Right lobe of liver (tissue), 6 donors: ENCODE measurements at regions not wholly inside any gene's neighbourhood (a gene's known extent, or its start where the extent isn't known, plus 50 kb on each side); places are given as distances from the start of the nearest gene placed in this dataset.
A peak's percentile ranks its signal among the peaks of the same experiment; 100 is the strongest.

Experiments used
- ATAC-seq, 4 donors: fragments of 200-7000 bp; cut with Tn5 transposase; one replicate each; pipeline ENCODE4 v1.9.1; 2020; ENCODE audit warnings: mild to moderate bottlenecking in 4 of 4, moderate library complexity in 4 of 4
- DNase-seq, 3 donors: peaks; one replicate each; pipeline ENCODE4 v3.0.0-alpha.2; 2020
- H3K27ac ChIP-seq, 3 donors: fragments of 200-600 bp; one replicate each; pipeline ENCODE4 v1.8.0; 2022
- H3K27me3 ChIP-seq, 2 donors: fragments of 200-600 bp; one replicate each; pipeline ENCODE4 v1.8.0; 2022
- H3K36me3 ChIP-seq, 4 donors: fragments of 200-600 bp; sonication (generic) in 1 of 4; one replicate each; pipeline versions ENCODE4 v1.5.1 to v1.8.0; 2017 to 2022; ENCODE audit warnings: control low read depth in 1 of 4
- H3K4me1 ChIP-seq, 4 donors: fragments of 200-600 bp; sonication (generic) in 1 of 4; one replicate each; pipeline versions ENCODE4 v1.5.1 to v1.8.0; 2017 to 2022; ENCODE audit warnings: control low read depth in 1 of 4
- H3K4me3 ChIP-seq, 3 donors: fragments of 200-600 bp; one replicate each; pipeline ENCODE4 v1.8.0; 2022
- H3K9me3 ChIP-seq, 4 donors: fragments of 200-600 bp; sonication (generic) in 1 of 4; one replicate each; pipeline versions ENCODE4 v1.5.1 to v1.8.0; 2017 to 2022; ENCODE audit warnings: control low read depth in 1 of 4
- CTCF ChIP-seq, 4 donors: fragments of 200-600 bp in 3 of 4; fragments of 450-650 bp in 1 of 4; IDR thresholded peaks; one replicate each; pipeline versions ENCODE4 v1.5.1 to v1.8.0; 2016 to 2022; ENCODE audit warnings: antibody characterized with exemption in 4 of 4, mild to moderate bottlenecking in 2 of 4
- POLR2A ChIP-seq: fragments of 450-650 bp; IDR thresholded peaks from one replicate; pipeline ENCODE4 v1.6.1; 2017; ENCODE audit warnings: antibody characterized with exemption, mild to moderate bottlenecking
- WGBS: methylation state at CpG from one replicate; pipeline ENCODE4 v1.1.6; 2018; ENCODE audit warnings: low coverage, low lambda C conversion rate; ENCODE audit not compliant: insufficient coverage; ENCODE audit errors: missing lambda C conversion rate; 5-methylcytosine and 5-hydroxymethylcytosine counted together
- intact Hi-C, 2 donors: fragments of 100-400 bp; cut with DNase I; formaldehyde crosslinking; loops; one replicate each; pipeline versions ENCODE4 v1.11.2 to v1.14.1; 2022
- donor health status: DM: no; HTN: yes; CAD: no.
- donor health status: DM: no; HTN: no; CAD: no.
- donor health status: DM: no; HTN: no; CAD: no.
- donor health status: DM: no; HTN: yes; CAD: no.
- donor health status: DM: no; HTN: yes; CAD: no.

- Histone ChIP-seq H3K4me3 (no peak overlapping the region), H3K36me3 (no peaks in the 10 kb centered on the region), H3K9me3 (no peaks in the 10 kb centered on the region), H3K27ac (no peak overlapping the region), H3K4me1 (no peaks in the 10 kb centered on the region), H3K27me3 (no peaks in the 10 kb centered on the region)
- 53% methylated on average over 2 of the region's 2 CpGs for WGBS
- intact Hi-C loops, result no loop called here
- no peak for DNase-seq
- no peak for TF ChIP-seq POLR2A
- no peak for TF ChIP-seq CTCF (IDR thresholded peaks at IDR 0.05)
- ATAC-seq, result no peak
Measured at GRCh38 chr7:46625032-46625431, 704.0 kb upstream of the IGFBP3 start.

GRCh38 chr7:46622251-46622650, 701.2 kb upstream of the IGFBP3 start:
- Histone ChIP-seq H3K4me3 (no peak overlapping the region), H3K27me3 (no peaks in the 10 kb centered on the region), H3K9me3 (no peaks in the 10 kb centered on the region), H3K36me3 (no peaks in the 10 kb centered on the region), H3K27ac (no peak overlapping the region), H3K4me1 (no peaks in the 10 kb centered on the region)
- WGBS, result 83% methylated on average over 2 of the region's 2 CpGs
- intact Hi-C loops, result no loop called here
- ATAC-seq (no peak), DNase-seq (no peak)
- TF ChIP-seq CTCF (IDR thresholded peaks at IDR 0.05), result no peak
- TF ChIP-seq POLR2A, result no peak

- Histone ChIP-seq H3K9me3 (no peaks in the 10 kb centered on the region), H3K36me3 (no peaks in the 10 kb centered on the region), H3K4me1 (no peaks in the 10 kb centered on the region), H3K27me3 (no peaks in the 10 kb centered on the region), H3K4me3 (no peak overlapping the region), H3K27ac (no peak overlapping the region)
- ATAC-seq (peak in 1 of 4 donors; percentile 20), DNase-seq (no peak)
- WGBS, result 53% methylated on average over 3 of the region's 3 CpGs
- intact Hi-C loops, result no loop called here
- TF ChIP-seq POLR2A (no peak), CTCF (IDR thresholded peaks at IDR 0.05) (no peak)
Measured at GRCh38 chr7:46619723-46620310, 698.7 kb upstream of the IGFBP3 start.

- 73% methylated on average over 1 of the region's 1 CpG for WGBS
- DNase-seq, result no peak
- ATAC-seq, result no peak
- Histone ChIP-seq H3K4me1 (no peaks in the 10 kb centered on the region), H3K4me3 (no peak overlapping the region), H3K27me3 (no peaks in the 10 kb centered on the region), H3K27ac (no peak overlapping the region), H3K36me3 (no peaks in the 10 kb centered on the region), H3K9me3 (no peaks in the 10 kb centered on the region)
- TF ChIP-seq POLR2A (no peak), CTCF (IDR thresholded peaks at IDR 0.05) (no peak)
- intact Hi-C loops, result no loop called here
Measured at GRCh38 chr7:46616636-46617035, 695.6 kb upstream of the IGFBP3 start.

- intact Hi-C loops, result no loop called here
- no peaks in the 10 kb centered on the region for H3K36me3 ChIP-seq
- WGBS, result 10% methylated on average over 1 of the region's 1 CpG
- ATAC-seq, result no peak
- H3K9me3 ChIP-seq, result no peaks in the 10 kb centered on the region
- H3K4me3 ChIP-seq, result no peak overlapping the region
- H3K27me3 ChIP-seq, result no peaks in the 10 kb centered on the region
- no peak overlapping the region for H3K27ac ChIP-seq
- DNase-seq, result no peak
- H3K4me1 ChIP-seq, result no peaks in the 10 kb centered on the region
- TF ChIP-seq POLR2A, result no peak
- TF ChIP-seq CTCF (IDR thresholded peaks at IDR 0.05), result no peak
Measured at GRCh38 chr7:46613551-46613950, 692.5 kb upstream of the IGFBP3 start.
